NCI-H748 treated with DMSO at 0.1 percent for 48 hours (cell line): ENCODE measurements at regions not wholly inside any gene's neighbourhood (a gene's known extent, or its start where the extent isn't known, plus 50 kb on each side); places are given as distances from the start of the nearest gene placed in this dataset.
A peak's percentile ranks its signal among the peaks of the same experiment; 100 is the strongest.

ENCODE experiments used
- DNase-seq: peaks from one replicate; lab custom pipeline; 2025; lab: John Stamatoyannopoulos, UW

DNA sequence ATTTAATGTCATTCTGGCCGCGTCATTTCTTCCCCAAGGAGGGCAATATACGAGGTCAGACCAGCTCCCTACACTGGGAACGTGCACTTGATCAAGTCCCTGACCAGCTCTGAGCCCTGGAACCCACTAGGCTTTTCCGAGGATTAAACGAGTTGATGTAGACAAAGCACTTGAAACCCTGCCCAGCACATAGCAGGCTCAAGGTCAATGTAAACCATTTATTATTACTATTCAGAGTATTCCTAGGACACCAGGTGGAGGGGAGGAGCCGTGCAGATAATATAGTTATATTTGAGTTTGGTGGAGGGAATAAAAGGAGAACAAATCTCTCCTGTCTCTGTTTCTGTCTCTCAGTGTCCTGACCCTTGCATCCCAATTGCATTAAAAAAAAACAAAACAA lies 174.1 kb upstream of the IGSF21 start:
- no peak for DNase-seq

DNA sequence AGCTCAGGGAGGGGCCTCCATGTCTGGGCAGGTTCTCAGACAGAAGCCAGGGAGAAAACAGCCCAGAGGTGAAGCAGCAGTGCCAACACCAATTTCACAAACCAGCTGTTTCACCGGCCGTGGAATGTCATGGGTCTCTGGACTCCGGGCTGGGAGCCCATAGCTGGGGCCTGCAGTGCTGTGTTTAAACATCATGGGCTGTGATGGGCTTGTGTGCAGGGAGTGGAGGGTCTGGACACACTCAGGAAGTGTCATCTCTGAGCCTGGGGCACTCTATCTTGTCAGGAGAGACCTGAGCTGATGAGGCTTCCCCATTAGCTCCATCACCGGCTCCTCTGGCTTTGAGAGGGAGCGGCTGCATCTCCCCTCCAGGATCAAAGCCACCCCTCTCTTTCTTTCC lies 173.6 kb upstream of the IGSF21 start:
- DNase-seq = no peak

DNA sequence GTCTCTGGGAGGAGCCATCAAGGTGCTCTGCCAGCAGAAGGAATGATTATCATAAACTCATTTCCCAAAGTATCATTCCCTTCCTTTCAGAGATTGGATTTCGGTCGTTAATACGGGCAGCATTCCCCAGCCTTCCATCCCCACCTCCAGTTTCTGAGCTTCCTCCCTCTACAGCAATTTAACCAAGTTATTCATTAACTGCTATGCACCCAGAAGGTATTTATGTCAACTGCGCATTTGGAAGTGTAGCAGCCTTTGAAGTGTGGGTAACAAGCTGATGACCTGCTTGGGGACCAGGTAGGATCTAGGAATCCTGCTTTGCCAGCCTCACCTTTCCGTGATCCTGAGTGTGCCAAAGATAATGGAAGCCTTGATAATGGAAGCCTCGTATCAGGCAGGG lies 172.4 kb upstream of the IGSF21 start:
- no peak for DNase-seq

DNA sequence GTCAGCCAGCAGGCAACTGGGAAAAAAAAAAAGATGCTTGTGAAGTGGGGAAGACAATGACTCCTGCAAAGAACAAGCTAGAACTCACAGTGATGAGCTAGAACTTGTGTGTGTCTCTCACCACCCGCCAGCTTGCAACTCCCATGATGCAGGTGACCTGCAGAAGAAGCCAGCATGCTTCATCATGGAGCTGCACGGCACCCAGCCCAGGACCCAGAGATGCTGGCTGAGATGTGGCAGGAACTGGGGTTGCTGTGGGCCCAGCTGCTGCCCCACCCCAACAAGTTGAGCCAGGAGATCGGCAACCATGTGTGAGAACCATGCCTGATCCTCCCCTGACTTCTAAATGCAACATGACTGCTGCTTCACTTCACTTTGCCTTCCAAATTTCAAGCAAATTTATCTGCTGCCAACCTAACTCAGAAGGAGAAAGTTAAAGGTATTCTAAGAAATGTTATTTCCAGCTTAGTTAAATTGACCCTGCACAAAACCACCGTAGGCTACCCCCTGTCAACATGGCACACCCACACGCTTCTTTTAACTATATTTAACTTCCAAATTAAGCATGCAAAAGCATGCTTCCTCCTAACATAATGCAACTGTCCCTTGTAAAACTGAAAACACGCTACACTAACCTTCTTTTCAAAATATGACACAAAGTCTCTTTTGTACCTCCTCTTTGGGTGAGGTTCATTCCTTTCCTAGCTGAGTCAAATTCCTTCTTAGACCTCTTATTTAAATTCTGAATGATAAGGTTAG lies 166.0 kb upstream of the IGSF21 start:
- DNase-seq = no peak

DNA sequence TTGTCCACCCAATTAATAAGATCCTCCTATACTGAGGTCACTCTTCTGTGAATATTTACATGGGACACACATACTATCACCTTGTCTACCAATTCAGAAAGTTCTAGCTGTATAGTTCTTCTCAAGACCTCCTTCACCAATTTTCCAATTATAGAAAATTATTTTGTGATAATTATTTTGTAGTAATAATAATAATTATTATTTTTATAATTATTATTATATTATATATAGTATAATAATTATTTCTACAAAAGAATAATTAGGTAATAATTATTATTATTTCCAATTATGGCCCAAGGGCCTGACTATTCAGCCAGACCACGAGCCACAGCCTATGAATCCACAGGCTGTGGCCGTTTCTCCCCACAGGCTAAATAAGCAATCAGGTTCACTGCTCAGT lies 164.1 kb upstream of the IGSF21 start:
- DNase-seq = no peak

DNA sequence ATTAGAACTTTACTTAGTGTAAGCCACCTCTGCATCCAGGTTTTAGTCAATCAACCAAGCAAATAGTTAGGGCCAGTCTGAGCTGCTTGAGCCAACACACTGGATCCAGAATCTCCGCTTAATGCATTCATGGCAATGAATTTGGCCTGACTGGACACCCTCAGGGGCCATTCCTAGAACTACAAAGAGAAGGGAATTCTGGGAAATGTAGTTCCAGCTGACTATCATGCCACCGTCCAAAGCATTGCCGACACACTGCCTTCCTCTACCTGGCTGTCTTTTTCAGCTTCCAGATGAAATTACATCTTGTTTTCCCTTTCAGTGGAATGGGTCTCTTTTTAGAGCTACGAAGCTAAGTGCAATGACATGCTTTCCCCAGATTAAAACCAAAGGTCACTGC lies 163.0 kb upstream of the IGSF21 start:
- DNase-seq = no peak

DNA sequence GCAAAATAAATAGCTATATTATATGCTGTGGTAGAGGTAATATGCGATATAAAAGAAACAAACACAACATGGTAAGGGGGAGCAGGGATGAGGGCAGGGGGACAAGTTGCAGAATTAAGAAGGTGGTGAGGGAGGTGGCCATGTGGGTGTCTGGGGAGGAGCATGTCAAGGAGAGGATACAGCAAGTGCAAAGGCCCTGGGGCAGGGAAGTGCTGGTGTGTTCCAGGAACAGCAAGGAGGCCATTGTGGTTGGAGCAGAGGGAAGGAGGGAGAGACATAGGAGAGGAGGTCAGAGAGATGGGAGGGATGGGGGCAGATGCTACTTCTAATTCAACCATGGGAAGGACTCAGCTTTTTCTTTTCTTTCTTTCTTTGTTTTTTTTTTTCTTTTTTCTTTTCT lies 161.2 kb upstream of the IGSF21 start:
- DNase-seq = no peak

DNA sequence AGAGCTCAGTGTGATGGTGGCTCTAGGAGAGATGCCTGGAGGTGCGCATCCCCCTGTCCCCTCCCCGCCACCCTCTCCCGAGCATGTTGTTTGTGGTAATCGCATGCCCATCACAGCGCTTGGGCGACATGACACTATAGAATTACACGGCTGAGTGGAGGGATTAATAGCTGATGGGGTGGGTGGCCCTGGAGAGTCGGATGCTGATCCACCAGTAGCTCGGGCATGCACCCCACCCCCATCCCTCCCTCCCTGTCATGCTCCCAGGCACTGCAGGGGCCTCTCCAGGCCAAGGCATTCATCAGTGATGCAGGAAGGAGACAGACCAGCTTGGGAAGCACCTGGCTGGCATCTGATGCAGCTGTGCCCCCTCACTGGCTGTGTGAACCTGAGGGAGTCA lies 159.0 kb upstream of the IGSF21 start:
- peak; percentile 1 for DNase-seq

DNA sequence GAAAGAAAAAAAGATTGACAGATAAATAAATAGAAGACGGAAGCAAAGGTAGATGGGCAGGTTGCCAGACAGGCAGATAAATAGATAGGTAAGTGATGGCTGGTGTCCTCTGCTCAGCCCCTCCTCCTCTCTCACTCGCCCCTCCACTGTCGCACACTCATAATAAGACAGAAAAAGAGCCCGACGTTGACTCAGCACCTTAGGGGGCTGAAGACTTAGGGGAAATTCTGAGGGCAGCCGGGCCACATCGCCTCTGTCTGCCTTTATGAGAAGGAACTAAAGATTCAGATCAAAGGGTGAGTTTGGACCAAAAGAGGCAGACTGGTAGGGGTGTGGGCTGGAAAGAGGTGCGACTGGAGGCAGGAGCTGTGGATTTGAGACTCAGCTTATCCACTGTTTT lies 158.1 kb upstream of the IGSF21 start:
- DNase-seq = no peak

DNA sequence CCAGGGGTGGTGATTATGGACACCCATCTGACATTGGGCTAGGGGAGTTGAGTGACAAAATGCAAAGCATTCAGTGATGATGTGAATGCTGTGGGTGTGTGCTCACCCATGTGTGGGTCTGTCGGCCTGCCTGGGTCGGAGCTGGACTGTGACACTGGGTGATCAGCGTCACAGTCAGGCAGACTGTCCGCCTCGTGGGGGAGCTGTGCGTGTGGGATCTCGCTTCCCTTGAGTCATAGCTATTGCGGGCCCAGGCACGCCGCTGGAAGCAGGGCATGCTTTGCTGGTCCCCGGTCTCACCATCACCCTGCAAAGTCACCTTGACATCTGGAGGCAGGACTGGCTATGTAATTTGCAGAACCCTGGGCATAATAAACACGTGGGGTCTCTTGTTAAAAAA lies 156.9 kb upstream of the IGSF21 start:
- DNase-seq = no peak

DNA sequence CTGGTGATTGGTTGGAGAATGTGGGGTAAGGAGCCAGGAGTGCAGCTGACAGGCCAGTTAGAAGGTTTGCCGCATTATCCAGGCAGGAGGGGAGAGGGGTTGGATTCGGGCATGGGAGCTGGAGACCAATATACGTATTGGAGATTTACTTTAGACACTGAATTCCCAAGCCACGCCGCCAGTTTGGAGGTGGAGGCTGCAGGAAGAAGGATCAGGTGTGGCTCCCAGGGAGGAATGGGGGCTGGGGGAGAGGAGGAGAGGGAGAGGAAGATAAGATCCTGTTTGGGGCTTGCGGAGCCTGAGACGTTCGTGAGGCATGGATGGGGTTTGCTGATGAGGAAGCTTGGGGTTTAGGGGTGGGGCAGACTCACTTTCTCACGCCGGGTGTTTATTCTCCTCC lies 155.1 kb upstream of the IGSF21 start:
- DNase-seq = no peak

DNA sequence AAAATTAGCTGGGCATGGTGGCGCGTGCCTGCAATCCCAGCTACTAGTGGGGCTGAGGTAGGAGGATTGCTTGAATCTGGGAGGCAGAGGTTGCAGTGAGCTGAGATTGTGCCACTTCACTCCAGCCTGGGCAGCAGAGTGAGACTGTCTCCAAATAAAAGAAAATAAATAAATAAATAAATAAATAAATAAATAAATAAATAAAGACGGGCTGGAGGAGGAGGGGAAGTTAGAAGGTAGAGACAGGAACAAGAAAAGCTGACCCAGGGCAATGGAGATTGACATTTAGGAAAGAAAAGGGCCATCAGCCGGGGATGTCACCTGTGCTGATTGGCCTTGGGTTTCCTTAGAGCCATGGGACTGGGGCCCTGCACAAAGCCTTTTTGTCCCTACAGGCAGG lies 153.7 kb upstream of the IGSF21 start:
- no peak for DNase-seq

DNA sequence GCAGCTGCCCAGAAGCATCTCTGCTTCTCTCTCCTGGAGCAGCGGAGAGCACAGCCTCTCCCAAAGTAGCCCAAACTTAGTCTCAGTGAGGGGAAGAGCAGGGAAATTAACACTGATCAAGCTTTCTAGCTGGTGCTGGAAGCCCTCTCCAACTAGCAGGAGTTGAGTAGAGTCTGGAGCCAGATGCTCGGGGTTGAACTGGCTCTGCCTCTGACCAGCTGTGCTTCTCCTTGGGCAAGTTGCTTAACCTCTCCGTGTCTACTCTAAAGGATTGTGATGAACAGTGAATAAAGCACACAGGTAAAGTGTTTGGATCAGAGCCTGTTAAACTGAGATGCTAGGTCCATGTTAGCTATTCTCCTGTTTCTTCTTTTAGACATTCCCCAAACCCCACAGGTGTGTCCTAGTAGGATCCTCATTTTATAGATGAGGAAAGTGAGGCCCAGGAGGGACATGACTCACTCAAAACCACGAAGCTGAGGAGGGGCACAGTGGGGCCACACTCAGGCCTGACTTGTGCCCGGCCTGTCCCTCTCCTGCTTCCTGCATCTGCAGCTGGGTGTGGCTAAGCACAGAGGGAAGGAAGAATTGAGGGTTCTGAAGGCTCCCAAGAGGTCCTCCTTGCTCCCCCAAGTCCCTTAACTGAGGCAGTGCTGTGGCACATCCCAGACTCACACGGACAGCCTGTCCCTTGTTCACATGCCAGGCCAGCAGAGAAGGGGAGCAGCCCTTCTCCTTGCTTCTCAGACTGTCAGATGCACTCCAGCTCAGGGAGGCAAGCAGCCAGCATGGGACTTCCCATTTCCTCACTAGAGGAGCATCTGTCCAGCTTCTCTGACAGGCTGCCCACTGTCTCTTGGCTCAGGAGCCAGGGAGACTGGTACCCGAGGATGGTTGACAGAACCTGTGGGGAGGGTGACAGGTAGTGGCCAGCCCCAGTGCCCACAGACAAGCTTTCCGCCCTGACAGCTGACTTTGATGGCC lies 152.0 kb upstream of the IGSF21 start:
- DNase-seq = no peak

DNA sequence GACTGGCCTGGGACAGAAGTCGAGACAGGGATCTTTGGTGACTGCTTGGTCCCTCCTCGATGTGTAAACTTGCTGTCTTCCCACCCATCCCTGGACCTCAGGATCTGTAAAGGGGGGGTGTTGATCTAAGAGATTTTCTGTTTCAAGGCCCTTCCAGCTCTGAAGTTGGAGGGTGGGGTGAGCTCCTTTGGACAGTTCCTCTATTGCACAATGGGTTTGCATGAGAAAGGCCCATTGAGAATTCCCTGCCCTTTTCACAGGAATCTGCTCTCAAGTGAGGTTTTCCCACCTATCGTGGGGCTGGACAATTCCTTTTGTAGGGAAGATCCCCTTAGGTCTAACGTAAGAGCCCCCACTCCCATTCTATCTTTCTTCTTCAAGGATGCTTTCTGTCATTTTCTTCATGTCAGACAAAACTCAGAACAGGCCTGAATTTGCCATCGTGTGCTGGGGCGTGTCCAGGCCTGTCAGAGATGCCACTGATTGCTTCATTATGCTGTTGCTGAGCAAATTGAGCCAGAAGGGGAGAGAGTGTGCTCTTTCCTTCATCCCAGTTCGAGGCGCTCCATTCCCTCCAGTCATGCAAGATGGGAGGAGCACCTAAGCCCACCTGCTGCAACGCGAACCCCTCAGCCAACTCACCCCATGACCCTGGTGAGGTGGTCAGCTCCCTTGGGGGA lies 149.9 kb upstream of the IGSF21 start:
- no peak for DNase-seq

DNA sequence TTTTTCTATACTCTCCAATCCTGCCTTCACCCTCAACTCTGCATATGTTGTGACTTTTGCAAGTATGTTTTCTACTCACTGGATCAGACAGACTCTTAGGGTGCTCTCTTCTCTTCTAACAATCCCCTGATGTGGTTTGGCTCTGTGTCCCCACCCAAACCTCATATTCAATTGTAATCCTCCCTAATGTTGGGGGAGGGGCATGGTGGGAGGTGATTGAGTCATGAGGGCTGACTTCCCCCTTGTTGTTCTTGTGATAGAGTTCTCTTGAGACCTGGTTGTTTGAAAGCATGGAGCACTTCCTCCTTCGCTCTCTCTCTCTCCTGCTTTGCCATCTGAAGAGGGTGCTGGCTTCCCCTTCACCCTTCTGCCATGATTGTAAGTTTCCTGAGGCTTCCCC lies 148.9 kb upstream of the IGSF21 start:
- no peak for DNase-seq

DNA sequence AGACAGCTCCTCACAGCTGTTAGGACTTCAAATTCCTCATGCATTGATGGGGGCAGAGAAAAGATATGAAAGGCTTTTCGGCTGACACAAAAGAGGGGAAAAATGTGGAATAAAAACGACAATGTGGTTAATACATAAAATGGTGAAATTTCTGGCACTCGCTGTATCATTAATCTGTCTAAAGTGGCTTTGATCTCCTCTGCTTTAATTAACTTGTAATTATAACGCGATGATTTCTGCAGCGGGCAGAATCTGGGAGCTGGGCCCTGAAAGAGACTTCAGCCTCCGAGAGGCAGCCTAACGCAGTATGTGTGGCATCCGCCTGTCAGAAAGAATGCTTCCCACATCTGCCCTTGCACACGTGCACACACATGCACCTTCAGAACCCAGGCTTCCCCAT lies 144.1 kb upstream of the IGSF21 start:
- no peak for DNase-seq

DNA sequence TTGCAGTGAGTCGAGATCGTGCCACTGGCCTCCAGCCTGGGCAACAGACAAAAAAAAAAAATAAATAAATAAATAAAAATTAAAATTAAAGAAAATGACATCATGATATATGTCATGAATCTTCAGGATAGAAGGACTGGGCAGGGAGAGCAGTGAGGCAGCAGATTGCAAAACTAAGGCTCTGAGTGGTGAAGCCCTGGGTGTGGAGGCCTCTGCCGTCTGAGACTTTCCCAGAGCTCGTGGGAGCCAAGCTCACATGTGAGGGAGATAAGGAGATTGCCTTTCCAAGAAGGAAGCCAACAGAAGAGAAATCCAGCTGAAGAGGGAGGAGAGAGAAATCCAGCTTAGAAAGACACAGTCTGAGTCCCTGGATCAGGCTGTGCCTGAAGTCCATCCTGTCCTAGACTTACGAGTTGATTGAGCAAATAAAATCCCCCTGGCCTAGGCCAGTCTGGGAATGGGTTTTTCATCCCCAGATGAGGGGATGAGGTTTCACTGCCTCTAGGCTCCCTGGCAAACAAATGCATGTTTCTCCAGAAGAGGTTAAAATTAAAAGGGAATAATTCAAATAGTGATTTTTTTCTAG lies 142.0 kb upstream of the IGSF21 start:
- DNase-seq = no peak

DNA sequence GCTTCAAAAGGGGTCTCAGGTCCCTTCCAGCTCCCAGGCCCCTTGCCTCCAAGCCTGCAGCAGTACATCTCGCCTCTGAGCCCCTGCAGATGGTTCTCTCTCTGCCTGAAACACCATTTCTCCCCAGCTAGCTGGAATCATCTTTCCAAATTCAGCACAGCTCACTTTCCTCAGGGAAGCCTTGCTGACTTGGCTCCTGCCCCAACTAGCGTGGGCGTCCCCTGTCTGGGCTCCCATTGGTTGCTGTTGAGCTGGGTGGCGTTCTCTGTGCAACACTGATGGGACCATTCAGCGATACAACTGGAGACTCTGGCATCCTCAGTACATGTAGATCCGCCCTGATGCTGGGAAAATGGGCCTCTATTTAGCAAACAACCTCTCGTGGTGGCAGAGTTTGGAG lies 141.3 kb upstream of the IGSF21 start:
- no peak for DNase-seq

DNA sequence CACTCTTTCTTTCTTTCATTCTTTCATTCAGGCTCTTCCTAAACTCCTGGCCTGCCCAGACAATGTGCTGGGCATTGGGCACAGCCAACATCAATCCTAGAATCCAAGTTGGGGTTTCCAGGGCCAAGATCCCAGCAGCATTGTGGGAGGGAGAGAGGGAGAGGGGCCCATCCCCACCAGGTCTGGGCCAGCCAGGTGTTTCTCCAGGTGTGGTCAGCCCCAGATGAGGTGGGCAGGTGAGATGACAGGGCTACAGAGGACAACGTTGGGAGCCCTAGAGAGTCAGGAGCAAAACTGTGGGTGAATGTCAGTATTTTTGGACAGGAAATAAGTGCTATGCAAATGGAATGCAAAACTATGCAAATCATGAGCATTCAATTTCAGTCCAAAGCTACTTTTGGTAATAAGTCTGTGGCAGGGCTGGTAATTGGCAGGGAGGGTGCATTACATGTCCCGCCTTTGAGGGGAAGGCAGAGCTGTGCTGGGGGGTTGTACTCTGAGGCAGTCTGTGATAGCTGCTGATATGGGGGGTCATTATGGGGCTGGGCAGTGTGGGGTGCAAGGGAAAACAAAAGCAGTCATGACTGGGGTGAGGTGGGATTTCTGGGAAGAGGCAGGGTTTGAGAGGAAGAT lies 139.9 kb upstream of the IGSF21 start:
- DNase-seq = no peak

DNA sequence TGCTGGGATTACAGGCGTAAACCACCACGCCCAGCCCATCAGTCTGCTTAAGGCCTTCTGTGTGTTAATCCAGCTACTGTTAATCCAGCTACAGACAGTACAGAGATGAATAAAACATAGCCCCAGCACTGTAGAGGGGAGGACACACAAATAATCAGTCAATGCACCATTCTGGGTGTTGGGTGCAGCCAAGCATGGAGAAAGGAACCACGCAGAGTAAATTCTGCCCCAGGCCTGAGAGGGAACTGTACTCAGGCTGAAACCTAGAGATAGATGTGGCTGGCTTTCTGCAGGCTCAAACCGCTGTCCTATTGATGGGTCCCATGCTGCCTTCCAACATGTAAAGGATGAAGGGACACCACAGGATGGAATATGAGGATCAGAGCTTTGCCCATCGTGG lies 136.8 kb upstream of the IGSF21 start:
- DNase-seq = no peak

DNA sequence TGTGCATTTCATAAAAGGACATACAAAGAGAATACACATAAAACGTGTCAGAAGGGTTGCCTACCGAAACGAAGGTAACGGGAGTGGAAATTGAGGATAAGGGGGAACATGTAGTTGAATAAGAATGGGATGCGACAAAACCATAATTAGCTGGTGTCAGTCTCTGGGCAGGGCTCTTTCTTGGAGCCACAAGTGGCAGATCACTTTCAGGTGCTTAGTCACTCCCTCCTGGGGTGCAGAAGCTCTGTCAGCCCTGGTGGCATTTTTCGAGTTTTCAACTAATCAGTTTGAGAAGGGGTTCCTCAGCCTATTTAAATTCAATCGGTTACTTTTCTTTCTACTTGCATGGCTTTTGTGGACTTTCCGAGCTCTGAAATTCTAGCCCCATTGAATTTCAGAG lies 133.9 kb upstream of the IGSF21 start:
- no peak for DNase-seq

DNA sequence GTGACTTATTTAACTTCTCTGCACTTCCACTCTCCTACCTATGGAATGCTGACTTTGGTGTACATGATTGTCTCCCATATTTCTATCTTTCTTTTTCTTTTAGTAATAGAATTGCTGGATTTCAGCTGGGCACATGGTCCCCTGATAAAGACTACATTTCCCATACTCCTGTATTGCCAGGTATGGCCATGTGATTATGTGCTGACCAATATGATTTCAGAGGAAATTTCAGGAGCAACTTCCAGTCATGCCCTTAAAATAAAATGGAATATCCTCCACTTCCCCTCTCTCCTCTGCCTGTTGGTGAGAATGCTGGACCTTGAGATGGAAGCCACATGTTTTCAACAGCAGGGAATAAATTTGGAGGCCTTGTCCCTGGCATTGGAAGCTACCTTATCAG lies 130.7 kb upstream of the IGSF21 start:
- no peak for DNase-seq
